Esophagus squamous epithelium (tissue), 5 donors: ENCODE measurements at regions not wholly inside any gene's neighbourhood (a gene's known extent, or its start where the extent isn't known, plus 50 kb on each side); places are given as distances from the start of the nearest gene placed in this dataset.
A peak's percentile ranks its signal among the peaks of the same experiment; 100 is the strongest.

Experiments
- DNase-seq: peaks from one replicate; lab custom pipeline; 2025; lab: John Stamatoyannopoulos, UW
- H3K27ac ChIP-seq, 4 donors: fragments of 200-600 bp; sonication (generic); one replicate each; pipeline ENCODE4 v1.5.1; 2016 to 2019; ENCODE audit warnings: mild to moderate bottlenecking in 1 of 4
- H3K27me3 ChIP-seq, 4 donors: fragments of 200-600 bp; sonication (generic); 1 replicate in 3 of 4; 2 replicates in 1 of 4; pipeline versions ENCODE4 v1.5.1 to v1.6.0; 2017 to 2021; ENCODE audit warnings: antibody characterized with exemption in 1 of 4
- H3K36me3 ChIP-seq, 3 donors: fragments of 200-600 bp; sonication (generic); one replicate each; pipeline ENCODE4 v1.5.1; 2016 to 2019
- H3K4me1 ChIP-seq, 3 donors: fragments of 200-600 bp; sonication (generic); one replicate each; pipeline ENCODE4 v1.5.1; 2017 to 2019
- H3K4me3 ChIP-seq, 4 donors: fragments of 200-600 bp; sonication (generic); 1 replicate in 3 of 4; 2 replicates in 1 of 4; pipeline ENCODE4 v1.5.1; 2016 to 2019; ENCODE audit warnings: mild to moderate bottlenecking in 2 of 4, moderate library complexity in 1 of 4
- H3K9me3 ChIP-seq, 3 donors: fragments of 200-600 bp; sonication (generic); one replicate each; pipeline ENCODE4 v1.5.1; 2016 to 2019
- POLR2A ChIP-seq, 4 donors: fragments of 450-650 bp; IDR thresholded peaks; one replicate each; pipeline ENCODE4 v1.6.1; 2017; ENCODE audit warnings: antibody characterized with exemption in 4 of 4, mild to moderate bottlenecking in 4 of 4, moderate library complexity in 3 of 4
- WGBS, 2 donors: methylation state at CpG; one replicate each; pipeline ENCODE4 v1.1.5; 2018; 5-methylcytosine and 5-hydroxymethylcytosine counted together
- intact Hi-C: fragments of 100-400 bp; cut with DNase I; formaldehyde crosslinking; loops from one replicate; pipeline ENCODE4 v1.15.0; 2022
- TF ChIP-seq, protein P1 (sequence below), 6 experiments: fragments of 450-650 bp in 4 of 6; fragments of 200-600 bp in 2 of 6; sonication (generic) in 2 of 6; IDR thresholded peaks; one replicate each; pipeline ENCODE4 v1.5.1; 2016 to 2019; ENCODE audit warnings: antibody characterized with exemption in 6 of 6, mild to moderate bottlenecking in 4 of 6, moderate library complexity in 4 of 6
- donor health status: DM: yes; HTN: yes; CAD: no.

DNA sequence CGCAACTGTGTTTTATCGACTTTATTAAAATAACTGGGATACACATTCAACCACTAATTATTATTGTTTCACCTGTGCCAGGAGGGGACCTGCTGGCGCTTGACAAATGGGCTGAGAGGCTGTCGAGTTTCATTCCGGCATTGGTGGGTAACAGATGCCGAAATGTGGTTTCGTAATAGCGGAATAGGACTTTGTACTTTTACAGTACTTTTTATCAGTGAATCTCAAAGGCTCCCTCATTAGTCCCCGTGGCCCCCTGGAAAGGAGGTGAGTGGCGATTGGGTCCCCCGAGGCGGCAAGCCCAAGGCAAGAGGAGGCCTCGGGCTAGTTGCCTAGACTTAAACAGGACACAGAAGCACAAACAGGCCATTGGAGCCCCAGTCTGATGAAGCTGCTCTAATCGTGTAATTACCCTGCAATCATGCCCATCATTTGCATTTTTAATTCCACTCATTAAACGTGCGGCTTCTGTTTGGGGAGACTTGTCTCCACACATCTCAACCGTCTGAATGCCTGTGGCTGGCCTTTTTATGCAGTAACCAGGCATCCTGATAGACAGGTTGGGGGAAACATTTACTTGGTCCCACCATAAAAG lies 193.2 kb downstream of the INO80D start:
- H3K27ac ChIP-seq: no peak overlapping the region
- H3K4me1 ChIP-seq: peaks cover 4 to 26% (median 10%) of the 10 kb centered on the region in 3 donors
- no peak for TF ChIP-seq POLR2A (IDR thresholded peaks at IDR 0.05)
- TF ChIP-seq, protein P1, sequence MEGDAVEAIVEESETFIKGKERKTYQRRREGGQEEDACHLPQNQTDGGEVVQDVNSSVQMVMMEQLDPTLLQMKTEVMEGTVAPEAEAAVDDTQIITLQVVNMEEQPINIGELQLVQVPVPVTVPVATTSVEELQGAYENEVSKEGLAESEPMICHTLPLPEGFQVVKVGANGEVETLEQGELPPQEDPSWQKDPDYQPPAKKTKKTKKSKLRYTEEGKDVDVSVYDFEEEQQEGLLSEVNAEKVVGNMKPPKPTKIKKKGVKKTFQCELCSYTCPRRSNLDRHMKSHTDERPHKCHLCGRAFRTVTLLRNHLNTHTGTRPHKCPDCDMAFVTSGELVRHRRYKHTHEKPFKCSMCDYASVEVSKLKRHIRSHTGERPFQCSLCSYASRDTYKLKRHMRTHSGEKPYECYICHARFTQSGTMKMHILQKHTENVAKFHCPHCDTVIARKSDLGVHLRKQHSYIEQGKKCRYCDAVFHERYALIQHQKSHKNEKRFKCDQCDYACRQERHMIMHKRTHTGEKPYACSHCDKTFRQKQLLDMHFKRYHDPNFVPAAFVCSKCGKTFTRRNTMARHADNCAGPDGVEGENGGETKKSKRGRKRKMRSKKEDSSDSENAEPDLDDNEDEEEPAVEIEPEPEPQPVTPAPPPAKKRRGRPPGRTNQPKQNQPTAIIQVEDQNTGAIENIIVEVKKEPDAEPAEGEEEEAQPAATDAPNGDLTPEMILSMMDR (IDR thresholded peaks at IDR 0.05): no peak
- H3K36me3 ChIP-seq: no peaks in the 10 kb centered on the region
- peaks cover 0 to 4% (median 0%) of the 10 kb centered on the region in 4 donors for H3K27me3 ChIP-seq
- no peak overlapping the region for H3K4me3 ChIP-seq
- H3K9me3 ChIP-seq: no peaks in the 10 kb centered on the region
- DNase-seq: no peak
- intact Hi-C loops: no loop called here
- 42 to 68% methylated on average over 15 to 17 of the region's 17 CpGs for WGBS, 2 donors

DNA sequence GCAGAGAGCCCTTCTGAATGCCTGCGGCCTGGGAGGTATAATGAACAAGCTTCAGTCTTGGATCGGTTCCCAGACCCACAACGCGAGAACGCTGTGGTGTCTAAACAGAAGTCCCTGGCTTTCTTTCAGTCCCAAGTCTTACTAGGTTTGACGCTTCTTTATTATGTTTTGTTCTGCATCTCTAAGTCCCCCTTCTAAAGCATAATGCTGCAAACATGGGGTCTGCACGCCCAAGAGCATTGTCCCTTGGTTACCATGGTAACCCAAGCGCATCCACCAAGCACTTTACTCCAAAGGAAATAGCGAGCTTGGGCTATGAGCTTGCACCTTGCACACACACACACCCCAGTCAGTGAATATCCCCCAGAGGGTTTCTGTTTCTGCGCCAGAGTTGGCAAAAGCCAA lies 193.7 kb downstream of the INO80D start:
- intact Hi-C loops: no loop called here
- Histone ChIP-seq H3K36me3 (no peaks in the 10 kb centered on the region), H3K9me3 (no peaks in the 10 kb centered on the region), H3K4me1 (peaks cover 4 to 26% (median 10%) of the 10 kb centered on the region in 3 donors), H3K4me3 (no peak overlapping the region), H3K27ac (no peak overlapping the region), H3K27me3 (peaks cover 0 to 4% (median 0%) of the 10 kb centered on the region in 4 donors)
- no peak for DNase-seq
- 28 to 34% methylated on average over 10 of the region's 10 CpGs for WGBS, 2 donors
- TF ChIP-seq, protein P1 (IDR thresholded peaks at IDR 0.05): no peak
- no peak for TF ChIP-seq POLR2A (IDR thresholded peaks at IDR 0.05)

DNA sequence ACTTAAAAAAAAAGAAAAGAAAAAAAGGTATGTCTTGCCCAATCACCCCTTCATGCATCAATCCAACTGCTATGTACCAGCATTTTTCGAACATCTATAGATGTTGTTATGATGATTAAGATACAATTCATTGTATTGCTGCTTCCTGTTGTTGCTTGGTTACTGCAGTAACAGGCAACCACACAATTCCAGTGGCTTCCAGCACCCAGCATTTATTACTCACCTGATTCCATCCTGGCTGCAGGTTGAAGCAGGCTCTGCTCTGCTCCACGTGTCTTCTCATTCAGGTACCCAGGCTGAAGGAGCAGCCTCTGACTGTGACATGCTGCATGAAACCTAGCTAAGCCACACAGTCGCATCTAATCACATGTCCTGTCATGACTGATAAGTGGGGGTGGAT lies 196.9 kb downstream of the INO80D start:
- H3K4me3 ChIP-seq: no peak overlapping the region
- H3K27me3 ChIP-seq: peaks cover 0 to 4% (median 0%) of the 10 kb centered on the region in 4 donors
- 32 to 33% methylated on average over 2 to 3 of the region's 3 CpGs for WGBS, 2 donors
- H3K9me3 ChIP-seq: no peaks in the 10 kb centered on the region
- no peak for DNase-seq
- H3K4me1 ChIP-seq: peaks cover 4 to 32% (median 10%) of the 10 kb centered on the region in 3 donors
- no peaks in the 10 kb centered on the region for H3K36me3 ChIP-seq
- intact Hi-C loops: loop anchor here (5.0 to 10.0 kb wide), 2 partner anchors 122 to 214 kb away; no protein-coding TSS in a partner anchor
- TF ChIP-seq, protein P1 (IDR thresholded peaks at IDR 0.05): no peak
- H3K27ac ChIP-seq: no peak overlapping the region

DNA sequence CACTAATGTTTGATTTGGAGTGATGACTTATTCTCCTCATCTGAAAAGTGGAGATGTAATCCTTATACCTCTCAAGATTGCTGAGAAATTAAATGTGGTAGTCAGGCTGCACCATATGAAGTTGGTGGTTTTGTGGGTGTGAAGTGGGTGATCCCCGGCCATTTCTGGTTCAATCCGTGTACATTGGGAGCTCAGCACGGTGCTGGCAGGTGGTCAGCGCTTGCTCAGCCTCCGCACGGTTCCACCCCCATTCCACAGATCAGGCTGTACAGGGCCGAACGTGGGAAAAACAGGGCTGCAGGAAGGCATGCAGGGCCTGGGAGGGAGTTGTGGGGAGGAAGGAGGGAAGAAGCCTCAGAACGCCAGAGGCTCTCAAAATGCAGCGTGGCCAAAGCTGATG lies 198.3 kb downstream of the INO80D start:
- H3K27ac ChIP-seq: no peak overlapping the region
- intact Hi-C loops: loop anchor here (5.0 to 10.0 kb wide), 2 partner anchors 120 to 213 kb away; no protein-coding TSS in a partner anchor
- H3K9me3 ChIP-seq: no peaks in the 10 kb centered on the region
- no peak for DNase-seq
- no peak overlapping the region for H3K4me3 ChIP-seq
- H3K4me1 ChIP-seq: peaks cover 0 to 21% (median 10%) of the 10 kb centered on the region in 3 donors
- H3K27me3 ChIP-seq: no peaks in the 10 kb centered on the region
- TF ChIP-seq, protein P1 (IDR thresholded peaks at IDR 0.05): no peak
- no peak for TF ChIP-seq POLR2A (IDR thresholded peaks at IDR 0.05)
- no peaks in the 10 kb centered on the region for H3K36me3 ChIP-seq
- 85 to 92% methylated on average over 8 to 10 of the region's 10 CpGs for WGBS, 2 donors

DNA sequence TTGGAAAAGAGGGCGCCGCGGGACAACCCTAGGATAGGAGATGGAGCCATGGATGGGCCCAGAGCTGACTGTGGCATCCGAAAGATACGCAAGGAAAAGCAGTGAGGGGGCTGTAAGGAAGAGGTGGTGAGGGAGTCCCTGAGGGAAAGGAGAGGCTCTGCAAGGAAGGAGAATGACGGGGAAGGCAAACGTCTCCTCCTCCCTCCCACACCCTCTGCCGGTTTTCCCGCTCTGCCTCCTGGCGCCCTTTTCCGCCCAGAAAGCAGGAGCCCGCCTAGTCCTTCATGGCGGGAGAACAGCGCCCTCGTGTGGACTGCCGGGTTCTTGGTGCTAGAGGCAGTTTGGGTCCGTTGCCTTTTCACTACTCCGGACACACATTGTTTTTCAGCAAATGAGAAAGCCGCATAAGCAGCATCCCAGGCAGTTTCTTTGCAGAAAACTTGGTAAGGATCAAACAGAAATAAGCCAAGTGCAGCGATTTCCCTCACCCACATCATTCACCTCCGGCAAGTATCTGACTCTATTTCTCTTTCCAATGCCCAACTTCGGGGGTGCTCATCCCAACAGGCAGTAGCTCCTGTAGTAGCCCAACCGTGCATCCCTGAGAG lies 200.4 kb downstream of the INO80D start:
- TF ChIP-seq, protein P1 (IDR thresholded peaks at IDR 0.05): peak; percentile 52 to 93 (median 90)
- TF ChIP-seq POLR2A (IDR thresholded peaks at IDR 0.05): no peak
- no peaks in the 10 kb centered on the region for H3K27me3 ChIP-seq
- no peaks in the 10 kb centered on the region for H3K9me3 ChIP-seq
- no peak overlapping the region for H3K27ac ChIP-seq
- no peak overlapping the region for H3K4me3 ChIP-seq
- H3K36me3 ChIP-seq: no peaks in the 10 kb centered on the region
- 24 to 28% methylated on average over 17 to 22 of the region's 23 CpGs for WGBS, 2 donors
- peaks cover 0 to 11% (median 0%) of the 10 kb centered on the region in 3 donors for H3K4me1 ChIP-seq
- no peak for DNase-seq
- intact Hi-C loops: loop anchor here (5.0 to 10.0 kb wide), 2 partner anchors 118 to 211 kb away; no protein-coding TSS in a partner anchor
